HuH-7 (cell line): ENCODE measurements at regions not wholly inside any gene's neighbourhood (a gene's known extent, or its start where the extent isn't known, plus 50 kb on each side); places are given as distances from the start of the nearest gene placed in this dataset.

Experiments used
- DNase-seq: peaks from one replicate; pipeline ENCODE4 v3.0.0; 2011; ENCODE audit warnings: low spot score

- no peak for DNase-seq
Measured at GRCh38 chr10:70966646-70967553, 78.5 kb upstream of the PCBD1 start.

- no peak for DNase-seq
Measured at GRCh38 chr10:70967591-70968587, 79.5 kb upstream of the PCBD1 start.

- DNase-seq: no peak
Measured at GRCh38 chr10:70969188-70969587, 80.8 kb upstream of the PCBD1 start.

DNA sequence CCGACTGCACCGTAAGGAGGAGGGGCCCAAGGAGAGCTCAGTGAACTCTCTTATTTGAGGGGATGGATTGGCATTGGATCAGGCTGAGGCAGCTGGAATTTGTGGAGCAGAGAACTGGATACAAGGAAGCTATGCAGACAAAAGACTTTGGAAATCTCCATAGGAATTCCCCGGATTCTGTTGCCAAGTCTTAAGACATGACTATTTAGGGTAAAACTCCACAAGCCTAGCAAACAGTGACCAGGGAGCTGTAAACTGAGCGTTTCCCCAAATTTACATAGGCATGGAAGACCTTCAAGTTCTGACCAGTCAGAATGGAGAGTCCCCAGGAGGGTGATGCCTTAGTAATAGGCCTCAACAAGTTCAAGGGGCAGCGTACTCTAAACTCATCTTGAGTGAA, 82.5 kb upstream of the PCBD1 start:
- DNase-seq: no peak

- no peak for DNase-seq
Measured at GRCh38 chr10:70973275-70973674, 84.9 kb upstream of the PCBD1 start.

DNA sequence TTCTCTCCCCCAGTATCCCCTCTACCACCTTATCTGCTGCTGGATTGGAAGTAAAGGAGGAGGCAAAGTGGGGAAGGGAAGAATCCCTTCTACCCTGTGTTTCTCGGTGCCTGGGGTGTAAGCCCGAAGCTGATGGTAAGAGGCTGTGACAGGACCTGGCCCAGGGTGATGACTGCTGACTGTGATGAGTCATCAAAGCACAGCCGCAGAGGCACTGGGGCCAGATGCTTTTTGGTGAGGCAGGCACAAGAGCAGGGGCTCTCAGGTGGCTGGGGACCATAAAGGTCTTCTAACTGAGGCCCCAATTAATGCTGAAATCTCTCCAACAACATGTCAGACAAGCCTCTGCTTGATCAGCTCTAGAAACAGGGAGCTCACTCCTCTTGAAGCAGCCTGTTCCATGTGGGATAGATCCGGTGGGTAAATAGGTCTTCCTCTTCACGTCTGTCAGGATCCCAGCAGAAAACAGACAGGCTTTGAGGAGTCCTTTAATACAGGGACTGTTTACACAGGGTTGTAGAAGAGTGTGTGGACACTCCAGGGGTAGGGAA, 86.1 kb upstream of the PCBD1 start:
- DNase-seq: no peak

DNA sequence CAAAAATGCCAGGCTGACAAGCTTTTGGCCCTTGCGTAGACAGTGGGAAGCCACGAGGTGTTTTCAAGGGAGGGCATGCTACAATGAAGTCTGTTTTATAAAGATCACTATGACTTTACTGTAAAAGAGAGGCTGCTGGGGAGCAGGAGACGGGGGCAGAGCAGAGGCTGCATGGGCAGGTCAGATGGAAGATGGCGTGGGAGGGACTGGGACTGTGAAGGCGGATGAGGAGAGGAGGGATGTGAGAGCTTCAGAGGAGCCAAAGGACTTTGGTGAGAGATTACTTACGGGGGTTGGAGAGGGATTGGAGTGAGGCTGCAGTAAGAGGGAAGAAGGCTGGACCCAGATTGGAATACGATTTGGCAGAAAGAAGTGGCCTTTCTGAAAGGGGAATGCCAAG, 86.6 kb upstream of the PCBD1 start:
- no peak for DNase-seq

DNA sequence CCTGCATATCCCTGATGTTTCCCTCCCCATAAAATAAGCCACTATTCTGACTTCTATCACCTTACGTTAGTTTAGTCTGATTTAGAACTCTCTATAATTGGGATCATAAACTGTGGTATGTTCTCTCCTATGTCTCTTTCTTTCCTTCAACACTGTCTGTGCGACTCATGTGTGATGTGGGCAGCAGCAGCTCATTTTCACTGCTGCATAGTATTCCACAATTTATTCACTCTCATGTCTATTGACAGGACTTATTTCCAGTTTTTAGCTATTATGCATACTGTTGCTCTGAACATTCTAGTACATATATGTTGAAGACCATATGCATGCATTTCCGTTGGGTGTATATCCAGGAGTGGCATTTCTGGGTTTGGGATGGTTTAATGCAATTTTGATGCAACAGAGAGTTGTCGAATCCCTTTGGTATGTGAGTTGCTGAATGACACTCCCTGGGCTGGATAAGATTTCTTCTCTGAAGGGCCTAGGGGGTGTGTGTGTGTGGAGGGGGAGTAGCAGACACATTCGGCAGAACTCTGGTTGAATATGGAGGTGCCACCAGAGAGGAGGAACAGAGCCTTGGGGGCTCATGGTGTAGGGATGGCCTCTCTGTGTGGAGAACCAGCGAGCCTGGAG, 87.8 kb upstream of the PCBD1 start:
- DNase-seq: no peak

DNA sequence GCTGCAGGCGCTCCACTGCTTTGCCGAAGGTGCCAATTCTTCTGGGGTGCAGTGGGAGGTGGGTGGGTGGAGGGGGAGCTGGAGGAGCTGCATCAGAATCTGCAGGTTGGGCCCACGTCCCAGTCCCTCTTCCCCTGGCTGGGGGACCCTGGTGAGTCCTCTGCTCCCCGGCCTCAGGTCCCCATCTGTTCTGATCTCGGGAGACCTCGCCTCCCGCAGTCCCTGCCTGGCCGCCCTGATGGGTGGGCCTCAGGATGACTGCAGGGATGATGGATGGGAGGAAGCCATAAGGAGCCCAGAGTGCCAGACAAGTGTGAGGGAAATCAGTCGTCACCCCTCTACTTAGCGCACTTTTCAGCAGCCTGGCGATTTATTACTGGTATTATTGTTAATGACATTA, 89.3 kb upstream of the PCBD1 start:
- no peak for DNase-seq

- no peak for DNase-seq
Measured at GRCh38 chr10:70978181-70978580, 89.8 kb upstream of the PCBD1 start.

DNA sequence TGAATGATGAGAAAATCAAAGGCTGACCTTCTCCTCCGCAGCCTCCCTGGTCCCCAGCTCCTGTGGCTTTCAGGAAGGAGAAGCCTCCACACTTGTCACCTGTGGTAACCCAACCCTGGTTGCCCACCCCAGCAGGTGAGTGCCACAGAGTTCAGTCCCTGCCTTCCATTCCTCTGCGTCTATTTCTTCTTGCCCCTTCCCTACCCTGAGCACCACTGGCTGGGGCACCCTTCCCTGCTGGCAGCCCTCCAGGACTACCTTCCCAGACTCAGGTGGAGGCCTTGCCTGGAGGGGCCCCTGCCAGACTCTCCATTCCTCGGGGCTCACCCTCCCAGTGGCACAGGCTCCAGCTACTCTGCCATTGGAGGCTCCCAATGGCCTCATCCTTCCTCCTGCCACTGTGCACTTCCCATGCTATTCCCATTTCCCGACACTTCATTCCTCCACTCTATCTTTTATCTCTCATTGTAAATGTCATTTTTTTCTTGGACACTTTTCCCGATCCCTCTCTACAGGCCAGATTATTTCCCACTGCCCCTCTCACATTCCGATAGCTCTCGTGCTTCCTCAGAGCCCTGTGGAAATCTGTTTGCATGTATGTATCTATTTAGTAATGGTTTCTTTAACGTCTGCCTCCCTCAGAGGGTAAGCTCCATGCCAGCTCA, 90.6 kb upstream of the PCBD1 start:
- DNase-seq: no peak

GRCh38 chr10:70980687-70981086, 92.3 kb upstream of the PCBD1 start:
- DNase-seq: no peak

- no peak for DNase-seq
Measured at GRCh38 chr10:70981171-70981836, 92.9 kb upstream of the PCBD1 start.

DNA sequence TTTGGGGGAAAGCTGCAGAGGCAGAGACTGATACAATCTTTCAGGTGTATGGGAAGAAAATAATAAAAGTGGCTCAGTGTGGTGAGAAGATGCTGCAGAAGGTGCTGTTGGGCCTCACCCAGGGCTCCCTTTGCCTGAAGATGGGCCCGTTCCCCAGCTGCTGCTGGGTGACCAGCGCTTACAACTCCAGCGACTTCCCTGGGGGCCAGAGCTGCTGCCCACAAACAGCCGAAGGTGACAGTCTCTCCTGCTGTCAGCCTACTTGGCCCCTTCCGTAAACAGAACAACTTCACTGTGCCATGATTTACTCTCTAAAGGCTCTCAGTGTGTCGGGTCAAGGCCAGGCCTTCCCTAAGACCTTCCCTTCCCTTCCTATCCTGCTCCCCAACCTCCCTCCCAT, 93.6 kb upstream of the PCBD1 start:
- DNase-seq: no peak

DNA sequence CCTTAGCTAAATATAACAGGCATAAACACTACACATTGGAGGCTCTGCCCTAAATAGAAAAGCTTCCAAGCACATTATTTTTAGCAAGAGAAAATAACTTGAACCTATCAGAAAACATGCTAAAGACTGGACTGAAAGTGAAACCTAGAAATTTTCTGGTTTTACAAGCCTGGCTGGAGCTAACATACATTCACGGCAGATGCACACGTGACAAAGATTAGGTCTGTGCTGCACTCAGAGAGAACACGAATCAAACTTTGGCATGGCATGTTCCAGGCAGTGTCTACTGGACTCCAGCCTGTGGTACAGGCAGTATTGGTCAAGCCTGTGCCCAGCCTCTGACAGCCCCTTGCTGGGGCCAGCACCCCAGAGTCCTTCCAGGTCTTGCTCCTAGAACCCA, 94.1 kb upstream of the PCBD1 start:
- DNase-seq: no peak

- no peak for DNase-seq
Measured at GRCh38 chr10:70984986-70985722, 96.8 kb upstream of the PCBD1 start.

DNA sequence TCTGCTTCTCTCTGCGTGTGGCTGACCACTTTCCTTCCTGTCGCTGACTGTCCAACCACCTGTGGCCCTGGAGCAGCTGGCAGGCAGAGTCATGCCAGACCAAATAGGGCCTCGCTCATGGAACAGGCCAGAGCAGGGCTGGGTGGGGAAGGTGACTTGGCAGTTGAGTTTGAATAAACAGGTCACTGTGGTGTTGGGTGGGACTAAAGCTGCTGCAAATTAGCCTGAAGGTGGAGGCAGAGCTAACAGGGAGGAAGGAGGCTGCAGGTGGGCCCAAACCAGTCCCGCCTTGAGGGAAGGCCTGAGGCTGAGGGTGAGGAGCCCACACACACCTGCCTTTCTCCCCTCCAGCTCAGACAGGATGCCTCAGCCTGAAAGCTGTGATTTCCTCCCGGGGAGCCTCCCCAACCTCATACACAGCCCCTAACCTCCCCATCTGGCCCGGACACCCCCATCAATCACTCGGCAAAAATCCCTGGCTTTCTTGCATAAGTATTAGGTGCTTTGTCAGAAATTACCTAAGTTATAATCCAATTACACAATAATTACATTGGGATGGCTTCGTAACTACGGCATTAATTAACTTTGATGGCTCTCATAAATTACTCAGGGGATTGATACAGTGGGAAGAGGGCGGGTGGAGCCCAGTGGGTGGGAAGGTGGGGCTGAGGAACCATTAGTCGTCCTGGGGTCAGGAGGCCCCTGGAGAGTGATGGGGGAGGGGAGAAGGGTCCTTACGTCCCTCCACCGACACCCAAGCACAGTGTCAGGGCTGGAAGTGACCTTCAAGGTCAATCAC, 97.7 kb upstream of the PCBD1 start:
- DNase-seq: no peak

DNA sequence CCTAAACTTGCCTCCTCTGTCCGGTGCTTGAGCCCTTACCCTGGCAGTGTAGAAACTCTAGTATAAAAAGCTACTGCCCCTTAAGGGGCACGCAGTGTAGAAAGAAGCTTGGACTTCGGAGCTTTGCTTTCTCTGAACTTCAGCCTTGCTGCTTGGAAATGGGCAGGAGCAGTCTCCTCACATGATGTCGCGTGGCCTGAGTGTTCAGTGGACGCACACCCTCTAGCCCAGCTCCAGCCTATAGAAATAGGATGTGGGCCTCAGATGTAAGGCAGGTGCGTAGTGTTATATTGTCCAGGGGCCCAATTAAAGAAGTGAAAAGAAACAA, 98.2 kb upstream of the PCBD1 start:
- DNase-seq: no peak

- no peak for DNase-seq
Measured at GRCh38 chr10:70987396-70988130, 99.2 kb upstream of the PCBD1 start.
